HG03060 (cell line): ENCODE measurements at regions not wholly inside any gene's neighbourhood (a gene's known extent, or its start where the extent isn't known, plus 50 kb on each side); places are given as distances from the start of the nearest gene placed in this dataset.

ENCODE experiments used
- ATAC-seq: cut with Tn5 transposase; IDR thresholded peaks from one replicate; pipeline ENCODE4 v1.9.1; 2021; ENCODE audit warnings: low read depth, moderate number of reproducible peaks; ENCODE audit not compliant: unreplicated experiment

DNA sequence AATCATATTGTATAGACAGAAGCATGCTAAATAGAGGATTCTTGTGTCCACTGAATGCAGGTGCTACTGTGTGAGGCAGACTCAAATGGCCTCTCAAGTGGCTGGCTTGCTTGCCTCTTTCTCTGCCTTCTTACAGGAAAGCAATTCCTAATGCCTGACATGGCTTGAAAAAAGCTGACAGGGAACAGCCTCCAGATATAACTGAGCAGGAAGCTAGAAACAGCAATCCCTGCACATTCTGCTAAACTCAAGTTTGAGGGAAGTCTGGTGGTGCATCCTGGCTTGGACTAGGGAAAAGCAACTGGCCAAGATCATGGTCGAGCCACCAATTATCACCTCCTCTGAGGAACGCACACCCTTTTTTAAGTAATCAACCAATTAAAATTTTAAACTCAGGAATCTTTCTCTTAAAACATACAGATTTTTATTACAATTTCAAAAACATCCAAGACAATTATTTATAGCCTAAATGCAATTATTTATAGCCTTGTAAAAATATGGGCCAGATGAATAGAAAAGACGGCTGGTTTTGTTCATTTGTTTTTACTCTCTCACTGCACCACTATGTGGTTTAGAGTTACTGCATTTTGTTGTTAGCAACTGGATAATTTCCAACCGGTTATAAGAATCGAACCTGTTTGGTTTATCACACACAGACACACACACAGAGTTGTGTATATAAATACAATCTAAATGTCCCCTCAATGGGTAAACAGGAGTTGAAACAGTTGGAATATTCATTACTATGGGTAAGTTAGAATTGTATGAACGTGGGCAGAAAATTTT, 290.9 kb upstream of the ANKRD55 start:
- ATAC-seq = no peak

DNA sequence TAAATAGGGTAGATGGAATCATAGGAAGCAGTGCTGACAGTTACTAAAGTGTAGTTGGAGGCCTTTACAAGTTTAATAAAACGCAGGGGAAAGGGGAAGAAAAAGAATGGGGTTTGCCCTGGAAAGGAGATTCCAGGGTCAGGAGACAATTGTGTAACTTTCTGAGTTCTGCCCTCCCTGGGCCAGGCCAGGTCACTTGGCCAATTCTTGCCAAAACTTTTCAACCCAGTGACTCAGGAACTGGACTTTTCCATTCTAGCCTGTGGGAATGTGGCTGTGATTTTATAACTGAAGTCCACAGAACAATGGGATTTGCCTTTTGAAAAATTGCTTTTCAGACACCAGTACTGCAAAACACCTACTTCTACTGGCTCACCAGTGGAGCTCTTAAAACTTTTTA, 289.8 kb upstream of the ANKRD55 start:
- ATAC-seq = no peak

- no peak for ATAC-seq
Observed at GRCh38 chr5:56522169-56522568, 289.0 kb upstream of the ANKRD55 start.

DNA sequence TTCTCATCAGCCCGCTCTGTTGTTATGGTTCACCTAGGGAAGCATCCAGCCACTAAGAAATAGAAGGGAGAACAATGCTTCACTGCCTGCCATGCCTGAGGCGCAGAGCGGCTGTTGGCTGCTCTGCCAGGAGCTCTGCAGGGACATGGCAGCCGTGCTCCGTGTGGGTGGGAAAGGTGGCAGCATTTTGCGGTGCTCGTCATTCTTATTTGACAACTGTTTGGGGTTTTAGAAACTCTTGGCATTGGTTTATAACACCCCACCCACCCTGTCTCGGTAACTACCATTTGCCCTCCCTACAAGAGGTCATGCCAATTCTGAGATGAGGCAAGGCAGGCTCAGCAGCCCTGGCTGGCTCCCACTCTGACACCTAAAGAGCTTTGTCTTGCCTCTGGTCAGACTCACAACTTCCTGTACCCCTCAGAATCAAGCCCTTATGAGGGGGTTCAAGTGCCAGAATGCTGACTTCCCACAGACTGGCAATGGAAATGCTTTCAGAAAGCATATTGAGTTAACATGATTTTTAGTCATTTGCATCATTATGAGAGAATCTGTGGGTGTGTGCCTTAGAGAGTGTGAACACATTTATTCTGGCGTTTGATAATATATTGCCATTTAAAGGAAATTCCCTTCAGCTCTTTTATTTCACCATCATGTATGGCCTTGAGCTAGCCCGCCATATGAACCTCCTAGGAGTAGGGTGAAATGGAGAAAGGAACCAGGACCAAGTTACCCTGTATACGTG, 288.0 kb upstream of the ANKRD55 start:
- no peak for ATAC-seq

GRCh38 chr5:56518820-56519219, 285.7 kb upstream of the ANKRD55 start:
- ATAC-seq = no peak

DNA sequence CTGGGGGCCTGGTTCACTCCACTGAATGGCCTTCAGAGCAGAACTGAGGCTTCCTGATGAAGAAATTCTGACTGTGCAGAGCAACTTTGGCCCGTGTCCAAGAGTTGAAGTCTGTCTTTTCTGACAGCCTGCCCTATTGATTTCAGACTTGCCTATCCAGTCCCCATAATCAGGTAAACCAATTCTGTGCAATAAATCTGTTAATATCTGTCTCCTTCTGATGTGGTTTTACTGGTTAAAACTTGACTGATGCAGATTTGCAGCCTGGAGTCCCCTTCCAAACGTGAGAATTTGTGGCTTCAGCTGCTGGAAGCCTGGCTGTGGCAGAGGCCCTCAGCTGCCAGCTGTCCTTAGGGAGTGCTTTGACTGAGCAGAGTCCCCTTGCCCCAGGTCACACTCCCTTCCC, 283.9 kb upstream of the ANKRD55 start:
- no peak for ATAC-seq

- ATAC-seq = no peak
Observed at GRCh38 chr5:56516441-56516840, 283.3 kb upstream of the ANKRD55 start.

DNA sequence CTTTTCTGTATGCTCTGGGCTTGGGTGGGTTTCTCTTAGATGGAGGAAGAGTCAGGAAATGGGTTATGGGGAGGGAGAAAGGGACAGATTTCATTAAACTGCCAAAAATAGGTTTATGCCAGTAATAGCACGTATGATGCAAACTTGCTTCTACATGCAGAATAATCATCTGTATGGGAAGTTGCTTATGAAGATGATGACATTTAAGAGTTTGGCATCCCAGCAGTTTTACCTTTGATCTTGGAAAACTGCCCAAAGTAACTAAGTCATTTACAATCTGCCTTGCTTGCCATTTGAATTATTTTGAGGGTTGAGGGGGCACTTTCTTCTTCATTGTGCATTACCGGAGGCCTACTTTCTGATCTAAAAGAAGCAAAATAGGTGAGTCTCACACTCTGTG, 282.9 kb upstream of the ANKRD55 start:
- no peak for ATAC-seq

DNA sequence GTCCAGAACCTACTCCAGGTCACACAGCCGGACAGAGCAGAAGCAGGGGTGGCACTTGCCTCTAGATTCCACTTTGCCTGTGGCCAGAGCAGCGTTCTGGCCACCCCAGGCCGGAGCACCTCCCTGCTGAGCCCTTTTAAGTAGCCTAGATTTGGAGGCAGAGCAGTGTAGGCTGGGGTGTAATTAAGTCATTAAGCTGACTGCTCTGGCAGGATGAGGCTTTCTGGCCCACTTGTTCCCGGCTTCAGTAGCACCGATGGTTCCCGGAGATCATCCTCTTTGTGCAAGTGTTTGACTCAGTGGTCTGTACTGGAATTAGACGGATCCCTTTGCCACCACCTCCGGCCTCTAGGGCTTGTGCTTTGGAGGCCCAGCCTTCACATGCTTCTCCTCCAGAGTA, 281.9 kb upstream of the ANKRD55 start:
- no peak for ATAC-seq

DNA sequence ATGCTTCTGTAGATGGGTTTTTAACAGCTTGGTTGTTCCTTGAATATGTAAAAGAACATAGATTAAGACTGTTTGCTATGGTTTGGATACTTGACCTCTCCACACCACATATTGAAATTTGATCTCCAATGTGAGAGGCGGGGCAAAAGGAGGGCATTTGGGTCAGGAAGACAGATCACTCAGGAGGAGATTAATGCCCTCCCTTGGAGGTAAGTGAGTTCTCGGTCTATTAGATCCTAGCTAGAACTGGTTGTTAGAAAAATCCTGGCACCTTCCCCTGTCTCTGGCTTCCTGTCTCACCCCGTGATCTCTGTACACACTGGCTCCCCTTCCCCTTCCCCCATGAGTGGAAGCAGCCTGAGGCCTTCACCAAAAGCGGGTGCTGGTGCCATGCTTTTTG, 281.1 kb upstream of the ANKRD55 start:
- no peak for ATAC-seq

DNA sequence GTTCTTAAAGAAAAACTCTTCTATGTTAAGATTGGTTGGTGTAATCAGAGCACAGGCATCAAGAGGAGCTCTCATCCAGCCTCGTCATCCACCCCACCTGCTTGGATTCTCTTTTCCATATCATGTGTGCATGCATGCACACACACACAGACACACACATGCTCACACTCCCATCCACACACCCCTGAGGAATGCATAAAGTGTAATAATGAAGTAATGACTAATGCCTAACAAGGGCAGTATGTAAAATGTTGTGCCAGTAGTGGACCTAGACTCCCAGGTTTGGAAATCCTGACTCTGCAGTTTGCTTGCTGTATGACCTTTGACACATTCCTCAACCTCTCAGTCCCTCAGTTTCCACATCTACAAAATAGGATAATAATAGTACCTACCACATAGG, 280.0 kb upstream of the ANKRD55 start:
- ATAC-seq = no peak

DNA sequence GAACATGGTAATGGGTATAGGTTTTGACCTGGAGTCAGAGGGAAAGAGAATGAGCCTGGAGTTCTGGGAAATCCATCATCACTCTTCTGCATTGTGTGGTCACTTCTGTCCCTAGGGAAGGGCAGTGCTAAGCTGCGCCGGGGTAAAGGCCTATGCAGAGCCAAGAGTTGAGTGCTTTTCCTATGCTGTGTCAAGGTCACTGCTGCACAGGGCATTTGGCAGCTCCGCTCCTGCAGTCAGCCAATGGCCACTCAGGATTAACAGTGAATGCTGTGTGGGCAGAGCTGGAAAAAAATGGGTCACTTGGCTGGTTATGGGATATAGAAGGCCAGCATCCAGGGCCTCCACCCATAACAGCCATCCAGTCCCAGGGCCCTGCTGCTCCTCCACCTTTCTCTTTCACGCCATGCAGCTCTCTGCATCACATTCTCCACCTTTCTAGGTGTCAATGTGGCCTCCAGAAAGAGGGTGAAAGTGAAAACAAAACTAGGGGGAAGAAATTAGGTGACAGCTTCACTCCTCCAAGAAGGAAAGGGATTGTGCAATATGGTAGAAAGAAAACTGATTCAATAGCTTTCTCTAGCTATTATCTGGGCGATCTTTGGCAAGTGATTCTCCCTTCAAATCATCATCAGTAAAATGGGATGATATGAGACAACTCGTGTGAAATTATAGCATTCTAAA, 279.3 kb upstream of the ANKRD55 start:
- no peak for ATAC-seq

GRCh38 chr5:56511326-56511841, 278.3 kb upstream of the ANKRD55 start:
- no peak for ATAC-seq

DNA sequence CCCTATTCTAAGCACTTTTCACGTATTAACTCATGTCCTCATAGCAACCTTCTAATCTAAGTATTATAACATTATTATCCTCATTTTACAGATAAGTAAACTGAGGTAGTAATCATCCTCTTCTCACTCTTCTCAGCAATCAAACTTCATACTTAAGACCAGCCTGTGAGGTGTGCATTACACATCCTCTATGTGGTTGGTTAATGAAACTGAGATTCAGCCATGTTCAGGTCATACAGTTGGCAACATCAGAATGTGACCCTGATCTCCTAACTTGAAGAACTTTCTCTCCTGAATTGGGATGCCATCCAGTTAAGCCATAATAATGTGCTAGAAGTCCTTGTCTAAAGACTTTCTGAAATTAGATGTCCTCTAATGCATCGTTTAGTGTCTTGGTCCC, 275.1 kb upstream of the ANKRD55 start:
- no peak for ATAC-seq

GRCh38 chr5:56507351-56507930, 274.3 kb upstream of the ANKRD55 start:
- ATAC-seq = no peak

- no peak for ATAC-seq
Observed at GRCh38 chr5:56506211-56506965, 273.3 kb upstream of the ANKRD55 start.

DNA sequence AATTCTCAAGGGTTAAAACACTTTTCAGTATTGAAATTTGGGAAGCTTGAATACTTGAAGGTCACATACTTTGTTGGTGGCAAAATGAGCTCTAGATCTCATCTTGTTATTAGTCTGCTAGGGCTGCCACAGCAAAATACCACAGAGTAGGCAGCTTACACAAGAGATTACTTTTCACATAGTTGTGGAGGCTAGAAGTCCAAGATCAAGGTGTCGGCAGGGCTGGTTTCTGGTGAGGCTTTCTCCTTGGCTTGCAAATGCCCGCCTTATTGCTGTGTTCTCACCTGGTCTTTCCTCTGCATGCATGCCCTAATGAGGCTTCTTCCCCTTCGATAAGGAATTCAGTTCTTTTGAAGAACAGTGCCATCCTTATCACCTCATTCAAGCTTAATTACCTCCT, 270.8 kb upstream of the ANKRD55 start:
- ATAC-seq = no peak

GRCh38 chr5:56501781-56502557, 268.8 kb upstream of the ANKRD55 start:
- no peak for ATAC-seq

DNA sequence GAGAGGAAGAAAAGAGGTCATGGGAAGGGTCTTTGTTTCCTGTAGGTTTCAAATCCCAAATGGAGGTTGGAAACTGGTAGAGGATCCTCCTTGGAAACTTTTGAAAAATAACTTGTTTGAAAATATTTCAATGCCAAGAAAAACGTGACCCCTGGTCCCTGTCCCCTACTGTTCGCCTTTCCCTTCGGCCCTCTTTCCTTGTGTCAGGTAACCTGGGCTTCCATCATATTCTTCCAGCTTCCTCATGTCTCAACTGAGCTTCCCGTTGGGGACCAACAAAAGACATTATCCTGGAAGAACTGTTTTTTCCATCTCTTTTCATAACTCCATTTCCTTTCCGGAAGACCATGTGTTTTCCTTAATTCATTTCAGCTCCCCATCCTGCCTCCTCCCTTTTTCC, 266.8 kb upstream of the ANKRD55 start:
- ATAC-seq = no peak
